Thymus (tissue), 11 donors: ENCODE measurements at regions not wholly inside any gene's neighbourhood (a gene's known extent, or its start where the extent isn't known, plus 50 kb on each side); places are given as distances from the start of the nearest gene placed in this dataset.

Experiments used
- DNase-seq, 9 donors: peaks; one replicate each; pipeline ENCODE4 v3.0.0-alpha.2; 2013; ENCODE audit warnings: low spot score in 9 of 9, low read depth in 6 of 9, missing footprints in 1 of 9
- H3K27ac ChIP-seq, 2 donors: one replicate each; pipeline ENCODE4 v1.5.1; 2013; ENCODE audit warnings: control low read depth in 1 of 2, low read depth in 1 of 2, low read length in 1 of 2, mild to moderate bottlenecking in 1 of 2, moderate library complexity in 1 of 2
- H3K27me3 ChIP-seq, 2 donors: one replicate each; pipeline ENCODE4 v1.5.1; 2013; ENCODE audit warnings: low read length in 1 of 2; ENCODE audit not compliant: control insufficient read depth in 2 of 2, insufficient read depth in 1 of 2
- H3K36me3 ChIP-seq, 2 donors: one replicate each; pipeline ENCODE4 v1.5.1; 2013; ENCODE audit warnings: low read length in 1 of 2, mild to moderate bottlenecking in 1 of 2, moderate library complexity in 1 of 2; ENCODE audit not compliant: control insufficient read depth in 2 of 2, insufficient read depth in 2 of 2
- H3K4me1 ChIP-seq, 2 donors: one replicate each; pipeline ENCODE4 v1.5.1; 2013; ENCODE audit warnings: low read length in 2 of 2; ENCODE audit not compliant: control insufficient read depth in 2 of 2, insufficient read depth in 2 of 2
- H3K4me3 ChIP-seq, 2 donors: one replicate each; pipeline ENCODE4 v1.5.1; 2013; ENCODE audit warnings: low read length in 2 of 2, control low read depth in 1 of 2, mild to moderate bottlenecking in 1 of 2
- H3K9me3 ChIP-seq, 2 donors: one replicate each; pipeline ENCODE4 v1.5.1; 2013; ENCODE audit warnings: low read length in 1 of 2, mild to moderate bottlenecking in 1 of 2; ENCODE audit not compliant: control insufficient read depth in 2 of 2, insufficient read depth in 1 of 2
- WGBS: extraction: QIAGEN DNeasy Blood & Tissue Kit; methylation state at CpG from one replicate; pipeline ENCODE4 v1.1.7; 2013; 5-methylcytosine and 5-hydroxymethylcytosine counted together
- donor health status: healthy.

DNA sequence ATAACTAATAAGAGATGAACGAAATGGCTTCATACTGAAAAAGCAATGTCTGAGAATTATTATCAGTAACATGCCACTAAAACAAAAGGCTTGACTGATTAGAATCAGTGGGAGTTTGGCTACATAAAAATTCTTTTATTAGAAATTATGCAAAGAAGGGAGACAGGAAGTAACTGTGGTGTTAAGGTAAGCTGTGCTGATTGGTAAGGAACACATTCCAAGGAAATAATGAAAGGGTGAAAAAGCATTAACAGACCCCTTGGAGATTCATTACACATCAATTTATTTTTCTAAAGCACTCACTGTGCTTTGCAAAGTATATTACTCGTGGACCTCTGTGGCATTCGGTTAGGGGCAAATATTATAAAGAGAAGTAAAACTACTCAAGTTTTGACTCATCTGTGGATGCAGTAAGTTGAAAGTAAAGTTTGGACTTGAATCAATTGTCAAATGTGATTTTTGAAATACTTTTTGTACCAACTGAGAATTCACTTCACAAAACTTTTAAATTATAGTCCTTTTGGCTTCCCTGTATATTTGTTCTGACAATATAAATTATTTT lies 176.1 kb upstream of the ZPLD1 start:
- Histone ChIP-seq H3K4me3 (no peak overlapping the region), H3K36me3 (no peaks in the 10 kb centered on the region), H3K9me3 (no peaks in the 10 kb centered on the region), H3K27ac (no peak overlapping the region), H3K4me1 (no peaks in the 10 kb centered on the region), H3K27me3 (no peaks in the 10 kb centered on the region)
- no peak for DNase-seq
- WGBS: 91% methylated on average over 3 of the region's 3 CpGs

DNA sequence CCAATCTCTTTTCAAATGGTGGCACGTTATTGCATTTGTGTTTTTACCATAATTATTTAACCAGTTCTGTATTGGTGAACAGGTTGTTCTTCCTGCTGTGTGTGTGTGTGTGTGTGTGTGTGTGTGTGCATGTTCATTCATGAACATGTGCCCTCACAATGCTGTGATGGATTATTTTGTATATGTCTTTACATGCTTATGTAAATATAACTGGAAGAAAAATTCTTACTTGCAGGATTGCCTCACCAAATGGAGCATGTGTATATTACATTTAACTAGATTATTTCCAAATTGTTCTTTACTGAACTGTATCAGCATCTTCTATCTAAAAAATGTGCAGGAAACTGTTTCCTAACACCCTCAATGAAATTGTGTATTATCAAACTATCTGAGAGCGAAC lies 175.2 kb upstream of the ZPLD1 start:
- H3K36me3 ChIP-seq: no peaks in the 10 kb centered on the region
- H3K4me1 ChIP-seq: no peaks in the 10 kb centered on the region
- H3K27ac ChIP-seq: no peak overlapping the region
- no peaks in the 10 kb centered on the region for H3K27me3 ChIP-seq
- no peak for DNase-seq
- WGBS: 92% methylated on average over 2 of the region's 2 CpGs
- no peak overlapping the region for H3K4me3 ChIP-seq
- H3K9me3 ChIP-seq: no peaks in the 10 kb centered on the region

DNA sequence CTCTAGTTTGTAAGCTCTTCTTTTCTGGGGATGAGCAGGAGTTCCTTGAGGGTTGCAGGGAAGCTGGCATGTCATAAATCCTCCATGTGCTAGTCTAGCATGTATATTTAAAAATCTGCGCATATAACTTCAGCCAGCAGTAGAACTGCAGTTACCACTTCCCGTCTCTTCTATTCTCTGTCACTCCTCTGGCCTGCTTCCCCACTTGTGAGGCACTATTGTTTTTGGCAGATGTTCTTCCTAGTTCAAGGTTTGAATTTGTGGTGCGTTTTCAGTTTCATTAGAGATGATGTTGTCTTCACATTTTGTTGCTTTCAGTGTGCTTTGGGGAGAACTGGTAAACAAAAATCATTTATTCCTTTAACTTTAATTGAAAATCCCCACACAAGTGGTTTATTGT lies 169.1 kb upstream of the ZPLD1 start:
- no peak for DNase-seq
- WGBS: 65% methylated on average over 3 of the region's 3 CpGs
- Histone ChIP-seq H3K9me3 (no peaks in the 10 kb centered on the region), H3K27ac (no peak overlapping the region), H3K36me3 (no peaks in the 10 kb centered on the region), H3K27me3 (no peaks in the 10 kb centered on the region), H3K4me3 (no peak overlapping the region), H3K4me1 (no peaks in the 10 kb centered on the region)

DNA sequence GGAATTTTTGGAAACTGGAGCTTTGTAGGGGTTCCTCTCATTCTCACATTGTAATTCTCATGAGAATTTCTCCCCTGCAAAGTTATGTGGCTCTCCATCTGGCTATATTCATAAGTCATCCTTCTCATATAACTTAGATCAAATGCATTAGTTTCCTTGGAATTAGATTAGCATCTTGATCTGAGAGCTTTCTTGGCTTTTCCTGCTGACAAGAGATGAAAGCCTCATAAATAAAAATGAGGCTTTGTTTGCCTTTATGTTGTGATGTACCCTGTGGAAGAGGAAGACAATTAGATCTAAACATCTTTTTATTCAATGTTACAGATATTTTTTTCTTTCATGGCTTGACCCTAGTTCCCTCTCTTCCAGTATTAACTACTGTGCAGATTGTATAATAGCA lies 165.4 kb upstream of the ZPLD1 start:
- DNase-seq: no peak
- Histone ChIP-seq H3K4me3 (no peak overlapping the region), H3K4me1 (no peaks in the 10 kb centered on the region)

GRCh38 chr3:102290241-102290640 lies 144.6 kb upstream of the ZPLD1 start:
- Histone ChIP-seq H3K4me1 (no peaks in the 10 kb centered on the region), H3K27me3 (no peaks in the 10 kb centered on the region), H3K4me3 (no peak overlapping the region), H3K36me3 (no peaks in the 10 kb centered on the region), H3K27ac (no peak overlapping the region), H3K9me3 (no peaks in the 10 kb centered on the region)
- no peak for DNase-seq

More for the DNA sequence above, 165.4 kb upstream of the ZPLD1 start:
- Histone ChIP-seq H3K9me3 (no peaks in the 10 kb centered on the region), H3K36me3 (no peaks in the 10 kb centered on the region), H3K27ac (no peak overlapping the region), H3K27me3 (no peaks in the 10 kb centered on the region)

DNA sequence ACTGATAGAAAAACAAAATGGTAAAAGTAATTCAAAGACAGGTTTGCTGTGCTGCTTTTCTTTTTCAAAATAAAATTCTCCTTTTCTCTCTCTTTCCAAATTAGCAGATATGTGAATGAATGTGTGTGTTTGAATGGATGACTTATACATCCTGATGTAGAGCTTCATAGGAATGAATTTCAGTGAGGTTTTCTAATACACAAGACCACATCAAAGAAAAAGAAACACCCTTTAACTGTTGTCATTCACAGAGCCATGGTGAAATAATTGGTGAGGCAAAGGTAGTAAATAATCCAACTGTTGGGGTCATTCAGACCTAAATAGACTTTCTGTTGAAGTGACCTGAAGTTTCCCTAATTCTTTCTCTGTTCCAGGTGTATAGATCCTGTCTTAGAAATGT lies 139.1 kb upstream of the ZPLD1 start:
- H3K27me3 ChIP-seq: no peaks in the 10 kb centered on the region
- no peak for DNase-seq
- no peaks in the 10 kb centered on the region for H3K4me1 ChIP-seq

GRCh38 chr3:102297072-102297658 lies 137.7 kb upstream of the ZPLD1 start:
- no peaks in the 10 kb centered on the region for H3K36me3 ChIP-seq
- no peaks in the 10 kb centered on the region for H3K4me1 ChIP-seq
- DNase-seq: no peak
- H3K27me3 ChIP-seq: no peaks in the 10 kb centered on the region
- H3K9me3 ChIP-seq: no peaks in the 10 kb centered on the region
- no peak overlapping the region for H3K4me3 ChIP-seq
- WGBS: 92% methylated on average over 3 of the region's 3 CpGs
- no peak overlapping the region for H3K27ac ChIP-seq

More for the DNA sequence above, 139.1 kb upstream of the ZPLD1 start:
- Histone ChIP-seq H3K36me3 (no peaks in the 10 kb centered on the region), H3K9me3 (no peaks in the 10 kb centered on the region), H3K27ac (no peak overlapping the region), H3K4me3 (no peak overlapping the region)

- Histone ChIP-seq H3K4me3 (no peak overlapping the region), H3K27ac (no peak overlapping the region), H3K36me3 (no peaks in the 10 kb centered on the region), H3K4me1 (no peaks in the 10 kb centered on the region), H3K27me3 (no peaks in the 10 kb centered on the region), H3K9me3 (no peaks in the 10 kb centered on the region)
- WGBS: 91% methylated on average over 3 of the region's 3 CpGs
- no peak for DNase-seq
Observed at GRCh38 chr3:102299125-102299877, 135.5 kb upstream of the ZPLD1 start.

DNA sequence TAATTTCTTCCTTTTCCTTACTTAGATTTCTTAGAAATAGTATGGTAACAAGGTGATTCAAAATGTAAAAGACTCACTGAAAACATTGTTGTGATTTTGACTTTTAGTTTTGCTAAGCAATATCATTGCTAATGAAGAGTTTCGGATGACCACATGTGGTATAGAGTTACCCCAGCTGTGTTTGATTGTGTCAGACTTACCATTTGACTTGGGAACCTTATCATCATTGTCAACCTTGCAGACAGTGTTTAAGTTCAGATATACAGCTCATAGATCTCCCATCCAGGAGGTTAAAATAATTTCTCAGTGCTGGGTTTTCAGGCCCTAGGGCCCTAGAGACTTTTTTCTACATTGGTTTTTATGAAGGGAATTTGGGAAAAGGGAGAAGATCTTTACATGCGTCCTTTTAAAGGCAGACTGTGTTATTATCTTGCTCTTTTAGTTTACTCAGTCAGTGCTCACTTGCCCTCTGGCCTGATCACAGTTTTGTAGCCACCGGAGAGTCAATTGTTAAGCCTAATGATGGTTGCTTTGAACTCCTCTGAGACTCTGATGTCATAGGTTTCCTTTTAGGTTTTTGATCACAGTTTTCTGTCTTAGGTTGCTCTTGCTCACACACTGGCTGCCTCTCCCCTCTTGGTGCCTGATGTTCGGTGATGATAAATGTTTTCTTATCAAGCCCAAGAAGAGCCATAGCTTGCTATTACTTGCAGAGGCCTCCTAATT lies 133.5 kb upstream of the ZPLD1 start:
- Histone ChIP-seq H3K27ac (no peak overlapping the region), H3K9me3 (no peaks in the 10 kb centered on the region), H3K36me3 (no peaks in the 10 kb centered on the region), H3K4me3 (no peak overlapping the region), H3K4me1 (no peaks in the 10 kb centered on the region), H3K27me3 (no peaks in the 10 kb centered on the region)
- no peak for DNase-seq
- 91% methylated on average over 4 of the region's 4 CpGs for WGBS
